DOHH2 (cell line): ENCODE measurements at regions not wholly inside any gene's neighbourhood (a gene's known extent, or its start where the extent isn't known, plus 50 kb on each side); places are given as distances from the start of the nearest gene placed in this dataset.

Experiments
- EZH2phosphoT487 ChIP-seq: fragments of 200-600 bp; sonication (generic); IDR thresholded peaks from 2 replicates; pipeline ENCODE4 v1.6.1; 2017; ENCODE audit warnings: borderline replicate concordance, mild to moderate bottlenecking, antibody characterized with exemption, low read length, moderate library complexity, mixed read lengths
- TF ChIP-seq, protein P1 (sequence below): fragments of 200-600 bp; sonication (generic); IDR thresholded peaks from one replicate; pipeline ENCODE4 v1.5.1; 2014; ENCODE audit warnings: antibody characterized with exemption, mild to moderate bottlenecking, low read depth, low read length; ENCODE audit not compliant: poor library complexity, severe bottlenecking

DNA sequence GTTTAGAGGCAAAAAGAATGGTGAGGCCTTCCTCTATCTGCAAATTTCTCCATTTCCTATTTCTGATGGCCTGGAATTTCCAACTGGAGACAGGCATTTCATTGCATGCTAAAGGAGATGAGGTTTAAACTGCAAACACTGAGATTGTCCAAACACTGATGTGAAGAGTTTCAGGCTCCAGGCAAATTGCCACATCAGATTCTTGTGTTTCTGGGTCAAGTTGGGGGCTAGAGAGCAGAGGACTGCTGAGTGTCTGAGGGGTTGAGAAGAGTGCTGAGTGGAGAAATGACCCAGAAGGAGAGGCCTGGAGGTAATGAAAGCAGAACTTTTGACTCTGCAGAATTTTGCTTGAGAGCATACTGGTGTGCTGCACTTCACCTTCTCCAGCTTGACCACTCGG lies 216.7 kb upstream of the MPHOSPH6 start:
- TF ChIP-seq, protein P1, sequence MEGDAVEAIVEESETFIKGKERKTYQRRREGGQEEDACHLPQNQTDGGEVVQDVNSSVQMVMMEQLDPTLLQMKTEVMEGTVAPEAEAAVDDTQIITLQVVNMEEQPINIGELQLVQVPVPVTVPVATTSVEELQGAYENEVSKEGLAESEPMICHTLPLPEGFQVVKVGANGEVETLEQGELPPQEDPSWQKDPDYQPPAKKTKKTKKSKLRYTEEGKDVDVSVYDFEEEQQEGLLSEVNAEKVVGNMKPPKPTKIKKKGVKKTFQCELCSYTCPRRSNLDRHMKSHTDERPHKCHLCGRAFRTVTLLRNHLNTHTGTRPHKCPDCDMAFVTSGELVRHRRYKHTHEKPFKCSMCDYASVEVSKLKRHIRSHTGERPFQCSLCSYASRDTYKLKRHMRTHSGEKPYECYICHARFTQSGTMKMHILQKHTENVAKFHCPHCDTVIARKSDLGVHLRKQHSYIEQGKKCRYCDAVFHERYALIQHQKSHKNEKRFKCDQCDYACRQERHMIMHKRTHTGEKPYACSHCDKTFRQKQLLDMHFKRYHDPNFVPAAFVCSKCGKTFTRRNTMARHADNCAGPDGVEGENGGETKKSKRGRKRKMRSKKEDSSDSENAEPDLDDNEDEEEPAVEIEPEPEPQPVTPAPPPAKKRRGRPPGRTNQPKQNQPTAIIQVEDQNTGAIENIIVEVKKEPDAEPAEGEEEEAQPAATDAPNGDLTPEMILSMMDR = no peak
- no peak for TF ChIP-seq EZH2phosphoT487
